ENCODE measurements at regions not wholly inside any gene's neighbourhood (a gene's known extent, or its start where the extent isn't known, plus 50 kb on each side); places are given as distances from the start of the nearest gene placed in this dataset.
"Not testable (repeated sequence)": the region's sequence is repeated elsewhere in the genome, so short reads cannot be mapped to it uniquely, and the experiment has no call there.

DNA sequence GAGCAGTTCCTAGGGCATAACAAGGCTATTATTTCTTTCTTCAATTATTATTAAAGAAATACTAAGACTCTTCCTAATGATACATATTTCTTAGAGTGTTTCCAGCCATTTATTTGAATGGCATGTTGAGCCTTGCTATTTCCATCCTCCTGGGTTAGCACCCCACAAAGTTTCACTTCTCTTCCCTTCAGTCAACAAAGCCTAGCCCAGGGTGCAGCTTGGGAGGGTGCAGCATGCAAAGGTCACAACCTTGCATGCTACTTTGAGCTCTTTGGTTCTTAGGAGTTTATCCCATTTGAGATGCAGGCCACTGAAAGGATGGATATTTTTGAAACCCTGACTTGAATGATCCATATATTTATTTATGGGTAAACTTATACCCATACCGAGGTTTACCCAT lies 454.4 kb upstream of the MEIS1 start:
- POLR2A ChIA-PET = no interaction called here
- CTCF ChIA-PET = no interaction called here

DNA sequence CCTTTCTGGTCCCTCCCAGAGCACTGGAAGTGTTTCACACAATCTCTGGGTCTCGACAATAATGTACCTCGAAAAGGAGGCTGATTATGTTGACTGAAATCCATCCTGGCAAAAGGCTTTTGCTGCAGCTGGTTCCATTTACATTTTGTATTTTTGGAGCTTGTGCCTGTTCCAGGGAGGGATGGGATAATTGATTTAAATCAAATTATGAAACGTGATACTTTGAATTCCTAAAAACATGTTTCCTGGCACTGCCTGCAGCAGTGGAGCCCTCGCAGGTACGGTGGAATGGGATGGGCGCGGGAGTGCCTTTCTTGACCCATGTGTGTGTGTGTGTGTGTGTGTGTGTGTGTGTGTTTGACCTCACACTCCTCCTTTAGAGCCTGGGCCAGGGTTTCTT lies 455.5 kb upstream of the MEIS1 start:
- ChIA-PET CTCF (no interaction called here), POLR2A (no interaction called here)

DNA sequence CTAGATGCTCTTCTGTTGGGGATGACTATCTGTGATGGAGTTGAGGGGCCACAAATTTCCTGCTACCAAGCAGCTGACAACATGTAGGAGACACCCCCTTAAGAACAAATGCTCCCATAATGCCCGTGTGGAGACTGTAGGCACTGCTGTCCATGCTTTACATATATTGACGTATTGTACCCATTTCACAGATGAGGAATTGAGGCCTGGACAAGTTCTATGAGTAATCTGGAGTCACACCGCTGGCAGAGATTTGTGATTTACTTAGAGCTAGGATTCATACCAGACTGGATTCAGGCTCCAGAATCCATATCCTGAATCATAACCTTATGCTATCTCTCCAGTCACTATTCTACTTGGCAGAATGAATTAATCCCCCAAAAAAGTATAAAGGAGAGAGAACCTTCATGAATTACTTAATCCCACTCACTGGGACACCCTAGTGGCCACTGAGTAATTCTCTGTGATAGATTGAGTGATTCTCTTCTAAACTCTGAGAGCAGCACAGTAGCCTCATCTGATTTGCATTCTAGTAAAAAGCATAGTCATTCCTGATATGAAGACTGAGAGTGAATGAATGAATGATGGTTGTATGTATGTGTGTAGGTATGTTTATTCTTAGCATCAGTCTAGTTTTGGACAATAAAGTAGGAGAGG lies 460.7 kb upstream of the MEIS1 start:
- CTCF ChIA-PET = no interaction called here

DNA sequence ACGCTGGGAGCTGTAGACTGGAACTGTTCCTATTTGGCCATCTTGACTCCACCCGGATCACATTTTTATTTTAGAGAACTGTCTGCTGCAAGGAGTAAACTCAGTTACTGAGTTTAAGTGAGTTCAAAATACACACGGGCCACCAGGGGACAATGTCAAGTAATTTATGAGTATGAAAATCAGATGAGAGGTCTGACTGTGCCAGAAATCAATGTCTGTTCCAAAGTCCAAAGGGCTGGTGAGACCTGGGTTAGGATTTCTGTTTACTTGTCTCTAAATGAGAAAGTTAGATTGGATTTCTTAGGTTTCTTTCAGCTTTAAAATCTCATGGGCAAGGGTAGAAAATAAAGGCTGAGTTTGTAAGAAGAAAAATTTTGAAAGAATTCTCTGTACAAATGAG lies 465.8 kb upstream of the MEIS1 start:
- POLR2A ChIA-PET = no interaction called here
- CTCF ChIA-PET = no interaction called here

More for the DNA sequence above, 460.7 kb upstream of the MEIS1 start:
- POLR2A ChIA-PET = no interaction called here

DNA sequence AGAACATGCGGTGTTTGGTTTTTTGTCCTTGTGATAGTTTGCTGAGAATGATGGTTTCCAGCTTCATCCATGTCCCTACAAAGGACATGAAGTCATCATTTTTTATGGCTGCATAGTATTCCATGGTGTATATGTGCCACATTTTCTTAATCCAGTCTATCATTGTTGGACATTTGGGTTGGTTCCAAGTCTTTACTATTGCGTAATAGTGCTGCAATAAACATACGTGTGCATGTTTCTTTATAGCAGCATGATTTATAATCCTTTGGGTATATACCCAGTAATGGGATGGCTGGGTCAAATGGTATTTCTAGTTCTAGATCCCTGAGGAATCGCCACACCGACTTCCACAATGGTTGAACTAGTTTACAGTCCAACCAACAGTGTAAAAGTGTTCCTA lies 471.6 kb upstream of the MEIS1 start:
- CTCF ChIA-PET = interaction anchor here (0.6 kb wide), 1 partner anchor 775 kb away, joined by 5 read pairs; no protein-coding TSS in a partner anchor
- POLR2A ChIA-PET = not testable (repeated sequence)

DNA sequence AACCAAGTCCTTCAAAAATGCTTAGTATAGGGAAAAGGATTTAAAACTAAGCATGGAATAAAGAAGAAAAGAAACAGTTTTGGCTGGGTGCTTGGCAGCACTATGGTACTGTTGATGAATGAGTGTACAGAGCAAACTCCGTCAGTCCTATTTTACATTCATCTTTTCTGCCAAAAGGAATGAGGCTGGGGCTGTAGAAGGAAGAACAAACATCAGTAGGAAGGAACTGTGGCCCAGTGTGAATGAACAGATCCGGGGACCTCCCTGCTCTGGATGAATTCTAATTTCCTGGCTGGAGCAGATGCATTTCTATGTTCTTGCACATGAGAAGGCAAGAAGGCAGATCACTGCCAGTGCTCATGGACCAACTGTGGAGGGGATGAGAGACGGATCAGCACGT lies 474.0 kb upstream of the MEIS1 start:
- POLR2A ChIA-PET = no interaction called here
- CTCF ChIA-PET = no interaction called here

DNA sequence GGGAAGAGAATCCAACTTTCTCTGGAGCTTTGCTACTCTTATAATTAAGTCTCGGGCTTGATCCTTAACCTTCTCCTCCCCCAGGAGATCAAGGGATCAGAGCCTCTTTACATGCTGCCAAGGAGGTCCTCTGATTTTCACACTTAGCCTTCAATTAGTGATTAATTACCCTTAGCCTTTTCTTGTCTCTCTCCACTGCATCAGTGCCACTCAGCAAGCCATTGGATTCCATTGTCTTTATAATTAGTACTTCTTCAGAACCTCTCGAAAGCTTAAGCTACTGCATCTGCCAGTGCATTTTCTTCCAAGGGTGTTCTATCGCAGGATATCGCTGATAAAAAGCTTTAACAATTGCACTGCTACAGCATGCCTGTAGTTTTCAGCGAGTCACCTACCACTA lies 477.0 kb upstream of the MEIS1 start:
- ChIA-PET CTCF (no interaction called here), POLR2A (no interaction called here)

DNA sequence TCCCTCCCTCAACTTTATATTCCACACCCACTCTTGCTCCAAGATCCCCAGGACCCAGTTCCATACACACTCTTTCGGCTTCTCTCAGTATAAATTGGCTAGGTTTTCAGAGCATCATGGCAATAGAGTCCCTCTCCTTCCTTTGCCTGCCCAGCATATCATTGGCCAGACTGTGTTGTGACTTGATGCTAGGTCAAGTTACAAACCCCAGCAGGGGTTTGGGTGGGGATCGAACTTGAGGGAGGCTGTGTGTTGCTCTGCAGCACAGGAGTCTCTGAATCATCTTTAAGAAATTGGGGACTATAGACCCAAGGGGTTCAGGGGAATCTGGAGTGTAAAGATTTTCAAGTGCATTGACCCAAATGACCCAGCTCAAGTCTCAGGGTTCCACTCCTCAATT lies 477.5 kb upstream of the MEIS1 start:
- POLR2A ChIA-PET = no interaction called here
- CTCF ChIA-PET = no interaction called here

DNA sequence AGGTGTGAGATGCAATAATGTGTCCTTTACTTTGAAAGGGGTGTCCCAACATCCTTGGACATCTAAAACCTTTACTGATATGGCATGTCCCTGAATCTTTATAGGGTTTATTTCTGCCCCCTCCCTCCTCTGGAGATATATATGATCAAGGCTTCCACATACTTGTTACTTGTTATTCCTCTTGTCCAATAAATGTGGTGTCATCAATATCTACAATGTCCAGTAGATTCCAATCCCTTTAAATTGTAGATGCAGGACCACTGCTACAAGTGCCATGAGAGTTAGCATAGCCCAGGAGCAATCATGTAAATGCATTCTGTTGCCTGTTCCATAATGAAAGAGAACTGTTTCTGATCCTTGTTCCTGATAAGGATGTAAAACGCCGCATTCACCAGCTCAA lies 479.7 kb upstream of the MEIS1 start:
- POLR2A ChIA-PET = no interaction called here
- CTCF ChIA-PET = no interaction called here

DNA sequence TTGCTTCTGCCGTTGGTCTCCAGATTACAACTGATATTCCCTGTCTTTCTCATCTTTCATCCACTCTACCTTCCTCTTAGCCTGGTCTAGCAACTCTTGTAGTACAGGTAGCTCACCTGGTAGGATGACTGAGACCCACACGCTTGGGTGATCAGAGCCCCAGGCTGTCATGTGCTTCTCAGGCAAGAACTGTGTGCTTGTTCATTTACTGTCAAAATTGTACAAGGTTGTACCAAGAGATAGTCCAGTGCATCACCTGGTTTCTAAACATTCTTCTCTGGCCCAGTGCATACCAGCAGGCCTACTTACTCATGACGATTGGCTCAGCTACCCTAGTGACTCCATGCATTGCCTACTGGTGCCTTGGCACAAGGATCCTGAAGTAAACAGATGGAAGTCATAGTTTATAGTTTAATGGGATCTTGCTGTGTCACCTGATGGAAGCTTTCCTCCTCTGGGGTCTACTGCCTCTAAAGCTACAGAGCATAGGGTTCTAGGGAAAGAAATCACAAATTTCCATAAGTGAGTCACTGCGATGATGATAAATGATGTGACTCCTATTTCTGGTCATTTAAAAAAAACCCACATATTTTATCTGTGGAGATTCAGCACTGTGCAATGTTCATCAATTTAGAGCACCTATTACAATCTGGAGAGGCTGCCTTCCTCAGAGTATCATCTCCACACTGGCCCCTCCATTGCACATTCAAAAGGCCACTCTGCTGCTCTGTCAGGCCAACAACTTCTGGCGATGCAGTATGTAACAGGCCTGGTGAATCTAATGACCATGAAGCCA lies 481.8 kb upstream of the MEIS1 start:
- CTCF ChIA-PET = no interaction called here
- POLR2A ChIA-PET = no interaction called here

DNA sequence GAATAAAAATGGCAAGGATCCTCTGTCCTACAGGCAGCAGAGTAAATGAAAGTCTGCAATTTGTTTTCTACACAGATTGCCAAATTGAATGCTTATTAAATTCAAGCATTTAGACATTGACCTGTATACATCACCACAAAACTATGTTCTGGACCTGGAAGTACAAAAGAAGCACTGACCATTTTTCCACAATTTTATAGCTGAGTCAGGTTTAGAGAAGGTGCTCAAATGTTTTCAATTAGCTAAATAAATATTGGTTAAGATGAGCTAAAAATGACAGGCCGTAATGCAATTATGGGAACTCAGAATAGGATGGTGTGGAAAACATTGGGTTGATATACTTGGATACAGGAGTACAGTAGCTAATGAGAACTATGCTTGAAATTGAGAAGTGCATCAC lies 490.7 kb upstream of the MEIS1 start:
- POLR2A ChIA-PET = no interaction called here
- CTCF ChIA-PET = no interaction called here

DNA sequence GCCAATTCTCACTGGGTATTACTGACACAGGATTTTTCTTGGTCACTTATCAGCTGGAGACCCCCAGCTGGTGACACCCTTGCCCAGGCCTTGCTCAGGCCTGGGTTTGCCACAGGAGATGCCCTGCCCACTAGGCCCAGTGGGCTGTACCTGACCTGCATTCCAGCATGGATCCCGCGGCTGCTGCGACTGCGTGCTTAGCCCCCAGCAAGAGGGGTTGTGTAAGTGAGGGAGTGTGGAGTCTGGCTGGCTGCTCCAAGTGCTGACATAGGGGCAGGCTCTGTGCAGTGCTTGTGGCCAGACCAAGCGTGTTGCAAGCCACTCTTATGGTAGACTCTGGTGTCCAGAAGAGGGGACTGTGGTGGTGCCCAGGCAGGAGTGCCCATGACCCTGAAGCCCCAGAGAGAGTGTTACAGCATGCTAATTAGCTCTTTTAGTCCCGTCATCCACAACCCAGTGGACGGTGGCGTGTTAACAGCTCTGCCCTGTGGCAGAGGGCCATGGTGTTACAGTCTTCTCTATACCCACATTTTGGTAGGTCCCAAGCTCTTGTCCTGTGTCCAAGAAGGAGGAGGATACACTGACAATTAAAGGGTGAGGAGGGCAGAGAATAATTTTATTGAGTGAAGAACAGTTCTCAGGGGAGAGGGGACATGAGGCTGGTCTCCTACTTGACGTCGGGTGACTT lies 491.7 kb upstream of the MEIS1 start:
- ChIA-PET CTCF (no interaction called here), POLR2A (no interaction called here)

DNA sequence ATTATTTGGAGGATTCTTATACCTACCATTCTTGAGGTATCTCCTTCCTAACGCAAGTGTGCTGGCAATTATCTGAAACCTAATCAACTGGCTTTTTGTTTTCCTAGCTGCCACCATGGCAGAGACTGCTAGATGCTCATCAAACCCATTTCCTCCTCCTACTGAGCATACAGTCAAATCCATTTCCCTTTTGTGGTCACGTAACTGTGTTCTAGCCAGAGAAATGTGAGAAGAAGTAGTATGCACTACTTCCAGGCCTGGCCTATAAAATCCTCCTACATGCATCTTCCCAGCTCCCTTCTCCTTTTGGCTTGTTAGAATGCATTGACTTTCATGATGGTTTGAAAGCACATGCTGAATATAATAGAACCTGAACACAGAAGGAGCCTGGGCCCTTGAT lies 494.1 kb upstream of the MEIS1 start:
- ChIA-PET POLR2A (no interaction called here), CTCF (no interaction called here)

DNA sequence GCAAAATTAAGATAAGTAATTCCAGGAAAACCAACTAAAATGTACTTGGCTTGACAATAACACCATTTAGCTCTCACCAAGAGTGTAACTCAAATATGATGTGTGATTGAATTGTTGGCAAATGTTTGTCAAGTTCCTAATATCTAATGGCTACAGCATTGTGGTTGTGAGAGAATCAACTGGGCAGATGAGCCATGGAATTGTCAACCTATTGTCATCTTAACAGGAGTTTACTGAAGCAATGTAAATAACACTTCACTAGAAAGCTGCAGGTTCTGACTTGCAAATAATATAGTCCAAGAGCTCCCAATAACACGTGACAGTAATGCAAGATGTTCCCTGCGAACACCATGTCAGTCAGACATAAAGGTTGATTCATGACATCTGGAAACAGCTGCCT lies 495.2 kb upstream of the MEIS1 start:
- ChIA-PET CTCF (no interaction called here), POLR2A (no interaction called here)

DNA sequence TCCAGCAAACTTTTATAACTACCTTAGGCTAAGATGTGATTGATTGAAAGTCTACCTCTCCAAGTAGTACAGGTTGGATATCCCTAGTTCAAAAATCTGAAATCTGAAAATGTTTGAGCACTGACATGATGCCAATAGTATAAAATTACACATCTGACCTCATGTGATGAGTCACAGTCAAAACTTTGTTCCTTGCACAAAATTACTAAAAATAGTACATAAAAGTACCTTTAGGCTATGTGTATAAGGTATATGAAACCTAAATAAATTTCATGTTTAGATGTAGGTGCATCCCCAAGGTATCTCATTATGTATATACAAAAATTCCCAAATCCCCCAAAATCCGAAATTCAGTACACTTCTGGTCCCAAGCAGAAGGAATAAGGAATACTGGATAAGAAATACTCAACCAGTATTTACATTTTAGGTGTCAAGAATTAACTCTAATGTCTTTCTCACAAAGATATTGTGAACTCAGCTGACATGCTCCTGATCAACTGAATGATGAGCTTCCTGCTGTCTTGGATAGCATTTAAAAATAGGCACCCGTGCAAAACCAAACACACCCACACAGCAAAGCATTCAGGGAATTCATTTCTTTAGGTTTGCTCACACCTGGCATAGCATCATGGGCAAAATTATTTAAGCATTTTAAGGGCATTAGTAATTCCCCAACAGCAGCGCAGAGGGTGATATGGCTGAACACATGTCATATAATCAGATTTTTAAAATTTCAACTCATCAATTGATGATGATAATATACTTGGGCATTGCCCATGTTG lies 497.4 kb upstream of the MEIS1 start:
- CTCF ChIA-PET = no interaction called here
- POLR2A ChIA-PET = no interaction called here

DNA sequence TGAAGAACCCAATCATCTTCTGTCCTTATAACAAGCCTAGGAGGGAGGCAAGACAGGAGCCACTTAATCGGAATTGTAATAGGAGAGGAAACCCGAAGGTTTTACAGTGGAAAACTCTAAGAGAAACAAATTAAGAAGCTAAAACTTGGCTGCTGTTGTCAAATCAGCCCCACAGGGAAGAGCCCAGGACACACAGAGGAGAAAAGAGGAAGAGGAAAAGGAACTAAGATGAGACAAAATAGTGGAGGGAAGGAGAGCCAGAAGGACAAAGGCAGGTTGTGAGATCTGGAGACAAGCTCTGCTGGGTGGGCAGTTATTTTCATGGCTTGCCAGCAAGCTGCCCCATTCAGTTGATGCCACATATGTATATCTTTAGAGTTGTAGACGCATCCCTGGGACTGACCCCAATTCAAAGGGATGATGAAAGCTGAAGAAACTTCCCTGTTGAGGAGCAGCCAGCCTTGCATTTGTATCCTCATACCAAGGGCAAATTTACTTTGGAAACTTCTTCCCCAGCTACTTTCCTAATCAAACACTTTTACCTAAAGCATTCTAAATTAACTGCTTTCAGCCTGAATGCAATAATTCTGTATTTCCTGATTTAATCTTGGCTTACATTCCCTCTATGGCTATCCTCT lies 499.8 kb upstream of the MEIS1 start:
- CTCF ChIA-PET = no interaction called here
- POLR2A ChIA-PET = no interaction called here

DNA sequence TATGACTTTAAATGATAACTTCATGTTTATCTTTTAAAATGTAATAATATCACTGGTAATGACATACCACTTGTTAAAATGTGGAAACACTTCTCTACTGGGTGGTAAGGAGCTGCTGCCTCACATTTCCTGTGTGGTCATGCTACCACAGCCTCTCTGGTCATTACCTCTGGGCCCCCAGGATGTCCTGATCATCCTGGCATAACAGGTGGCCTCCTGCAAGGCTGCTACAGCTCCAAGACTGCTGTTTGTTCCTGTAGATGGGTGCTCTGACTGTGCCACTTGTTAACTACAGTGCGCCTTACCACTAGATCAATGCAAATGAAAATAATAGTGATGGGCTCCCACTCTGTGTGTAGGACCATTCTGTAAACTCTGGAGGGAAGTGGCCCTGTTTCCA lies 500.2 kb upstream of the SPRED2 start:
- POLR2A ChIA-PET = no interaction called here
- CTCF ChIA-PET = no interaction called here

DNA sequence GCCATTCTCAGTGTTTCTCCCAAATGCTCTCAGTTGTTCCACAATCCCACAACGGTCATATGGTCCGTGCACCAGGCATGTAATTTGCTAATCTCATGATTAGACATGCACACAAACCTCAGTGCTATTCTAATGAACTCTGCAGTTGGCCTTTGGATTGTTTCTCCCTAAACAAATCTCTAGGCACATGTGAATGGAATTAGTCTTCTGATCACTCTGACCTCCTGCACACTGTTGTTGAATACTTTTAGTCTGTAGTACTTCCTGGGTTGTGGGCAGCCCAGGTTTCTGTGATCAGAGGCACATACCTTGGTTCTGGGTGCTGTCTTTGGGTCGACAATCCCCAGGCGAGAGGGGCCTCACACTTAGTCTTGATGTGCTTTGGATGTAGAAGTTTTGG lies 498.7 kb upstream of the SPRED2 start:
- POLR2A ChIA-PET = no interaction called here
- CTCF ChIA-PET = no interaction called here

DNA sequence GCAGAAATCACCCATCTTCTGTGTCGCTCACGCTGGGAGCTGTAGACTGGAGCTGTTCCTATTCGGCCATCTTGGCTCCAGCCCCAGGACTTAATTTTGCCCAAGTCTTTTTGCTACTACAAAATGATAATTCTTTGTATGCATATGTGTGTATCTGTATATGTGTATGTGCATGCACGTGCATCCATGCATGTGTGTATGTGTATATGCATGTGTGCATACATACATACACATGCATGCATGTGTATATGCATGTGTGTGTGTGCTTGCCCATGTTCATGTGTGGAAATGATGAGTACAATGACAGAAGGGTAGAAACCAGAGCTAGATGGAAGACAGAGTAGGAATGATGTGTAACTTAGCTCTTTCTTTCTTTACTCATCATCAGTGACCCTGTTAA lies 497.9 kb upstream of the SPRED2 start:
- POLR2A ChIA-PET = no interaction called here
- CTCF ChIA-PET = no interaction called here

DNA sequence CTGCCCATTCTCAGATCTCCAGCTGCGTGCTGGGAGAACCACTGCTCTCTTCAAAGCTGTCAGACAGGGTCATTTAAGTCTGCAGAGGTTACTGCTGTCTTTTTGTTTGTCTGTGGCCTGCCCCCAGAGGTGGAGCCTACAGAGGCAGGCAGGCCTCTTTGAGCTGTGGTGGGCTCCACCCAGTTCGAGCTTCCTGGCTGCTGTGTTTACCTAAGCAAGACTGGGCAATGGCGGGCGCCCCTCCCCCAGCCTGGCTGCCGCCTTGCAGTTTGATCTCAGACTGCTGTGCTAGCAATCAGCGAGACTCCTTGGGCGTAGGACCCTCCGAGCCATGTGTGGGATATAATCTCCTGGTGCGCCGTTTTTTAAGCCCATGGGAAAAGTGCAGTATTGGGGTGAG lies 497.3 kb upstream of the SPRED2 start:
- CTCF ChIA-PET, POLR2A ChIA-PET: not testable (repeated sequence)

DNA sequence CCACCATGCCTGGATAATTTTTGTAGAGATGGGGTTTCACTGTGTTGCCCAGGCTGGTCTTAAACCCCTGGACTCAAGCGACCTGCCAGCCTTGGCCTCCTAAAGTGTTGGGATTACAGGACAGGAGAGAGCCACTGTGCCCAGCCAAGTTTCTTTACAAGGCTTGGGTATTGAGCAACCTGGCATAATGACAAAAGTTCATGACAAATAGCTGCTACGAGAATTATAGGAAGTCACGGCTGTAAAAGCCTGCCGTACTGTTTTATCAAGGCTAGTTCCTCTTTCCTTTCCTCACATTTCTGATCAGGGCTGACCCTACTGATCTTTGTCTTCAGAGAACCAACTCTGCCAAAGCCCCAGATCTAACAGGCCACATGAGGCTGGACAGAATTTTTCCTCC lies 490.4 kb upstream of the SPRED2 start:
- POLR2A ChIA-PET = no interaction called here
- CTCF ChIA-PET = no interaction called here

All from activated CD8-positive, alpha-beta memory T cell treated with anti-CD3 and anti-CD28 coated beads for 36 hours (primary cell).